T-helper 17 cell (primary cell): ENCODE measurements at regions not wholly inside any gene's neighbourhood (a gene's known extent, or its start where the extent isn't known, plus 50 kb on each side); places are given as distances from the start of the nearest gene placed in this dataset.

Experiments
- ATAC-seq: fragments of 150-1000 bp; cut with Tn5 transposase; 2 replicates; pipeline ENCODE4 v1.10.0; 2021; ENCODE audit warnings: mild to moderate bottlenecking, moderate library complexity
- DNase-seq, 3 donors: peaks; one replicate each; pipeline versions ENCODE4 v3.0.0 to v3.0.0-alpha.2; 2020 to 2021
- H3K9me3 ChIP-seq: one replicate; pipeline ENCODE4 v1.7.0; 2013; ENCODE audit warnings: low read length, mild to moderate bottlenecking; ENCODE audit not compliant: control insufficient read depth, poor library complexity, severe bottlenecking
- H3K27ac Mint-ChIP-seq: one replicate; pipeline ENCODE4 v1.8.0; 2022; ENCODE audit warnings: mild to moderate bottlenecking, moderate library complexity, mixed read lengths
- H3K27me3 Mint-ChIP-seq: one replicate; pipeline ENCODE4 v1.8.0; 2022; ENCODE audit warnings: mixed read lengths
- H3K36me3 Mint-ChIP-seq: one replicate; pipeline ENCODE4 v1.8.0; 2022; ENCODE audit warnings: low read depth, mixed read lengths
- H3K4me1 Mint-ChIP-seq: one replicate; pipeline ENCODE4 v1.8.0; 2022; ENCODE audit warnings: mild to moderate bottlenecking, mixed read lengths
- H3K4me3 Mint-ChIP-seq: one replicate; pipeline ENCODE4 v1.8.0; 2022; ENCODE audit warnings: mild to moderate bottlenecking, moderate library complexity, mixed read lengths

DNA sequence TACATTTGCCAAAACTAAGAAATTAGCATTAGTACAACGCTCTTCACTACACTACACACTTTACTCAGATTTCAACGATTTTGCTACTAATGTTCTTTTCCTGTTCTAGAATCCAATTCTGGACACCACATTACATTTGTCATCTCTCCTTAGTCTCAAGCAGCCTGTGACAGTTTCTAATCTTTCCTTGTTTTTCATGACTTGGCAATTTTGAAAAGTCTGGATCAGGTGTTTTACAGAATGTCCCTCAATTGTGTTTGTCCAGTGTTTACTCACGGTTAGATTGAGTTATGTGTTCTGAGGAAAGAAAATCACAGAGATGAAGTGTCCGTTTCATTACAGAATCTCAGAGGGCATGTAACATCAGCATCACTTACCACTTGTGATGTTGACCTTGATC, 372.6 kb downstream of the TFAP2A start:
- H3K9me3 ChIP-seq, result no peaks in the 10 kb centered on the region
- ATAC-seq (no peak), DNase-seq (no peak)
- Mint-ChIP-seq H3K36me3 (no peaks in the 10 kb centered on the region), H3K4me3 (no peak overlapping the region), H3K27me3 (no peaks in the 10 kb centered on the region), H3K27ac (no peak overlapping the region), H3K4me1 (no peaks in the 10 kb centered on the region)

DNA sequence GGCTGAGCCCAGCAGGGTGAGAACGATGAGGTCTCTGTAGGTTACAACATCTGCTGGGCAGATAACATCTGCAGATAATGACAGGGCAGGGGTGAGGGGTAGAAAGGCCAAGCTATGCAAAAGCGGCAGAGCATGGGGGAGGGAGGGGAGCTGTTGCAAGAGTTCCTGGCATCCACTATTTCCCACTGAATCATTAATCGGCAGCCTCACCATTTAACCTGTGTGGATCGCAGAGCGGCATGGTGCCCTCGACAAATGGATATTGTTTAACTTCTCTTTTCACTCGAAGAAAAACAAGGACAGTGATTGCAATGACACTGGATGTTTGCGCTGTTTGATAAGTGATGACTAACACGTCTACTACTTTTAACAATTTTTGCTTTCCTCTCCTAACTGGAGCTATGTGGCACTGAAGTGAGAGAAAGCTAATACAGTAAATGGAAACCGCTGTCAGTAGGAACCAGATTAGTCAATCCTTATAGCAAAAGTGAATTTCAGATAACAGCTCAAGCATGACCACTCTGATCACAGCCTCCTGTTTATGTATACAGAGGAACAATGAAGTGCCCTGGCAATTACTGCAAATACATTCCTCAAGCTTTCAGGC, 381.5 kb downstream of the TFAP2A start:
- no peak for ATAC-seq
- Mint-ChIP-seq H3K27me3 (no peaks in the 10 kb centered on the region), H3K36me3 (no peaks in the 10 kb centered on the region), H3K4me3 (no peak overlapping the region), H3K27ac (no peak overlapping the region), H3K4me1 (no peaks in the 10 kb centered on the region)
- no peaks in the 10 kb centered on the region for H3K9me3 ChIP-seq
- DNase-seq, result no peak

DNA sequence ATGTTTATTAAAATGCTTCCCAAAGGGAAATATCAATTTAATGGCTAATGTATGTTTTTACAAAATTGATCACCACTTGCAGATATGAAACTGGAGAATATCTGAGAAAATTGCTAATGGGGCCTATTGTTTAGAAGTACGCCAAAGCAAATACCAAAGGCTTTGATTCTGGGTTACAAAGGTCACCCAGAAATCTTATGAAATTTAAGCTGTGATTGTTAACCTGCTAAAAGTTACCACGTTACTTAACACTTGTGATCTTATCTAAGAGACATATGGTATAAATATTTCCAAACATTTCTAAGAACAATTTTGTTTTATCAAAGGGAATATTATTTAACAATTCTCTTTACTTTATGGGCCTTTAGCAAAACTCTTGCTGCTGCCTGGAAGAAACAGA, 383.3 kb downstream of the TFAP2A start:
- ATAC-seq (no peak), DNase-seq (no peak)
- no peaks in the 10 kb centered on the region for H3K4me1 Mint-ChIP-seq
- H3K27me3 Mint-ChIP-seq, result no peaks in the 10 kb centered on the region
- no peak overlapping the region for H3K27ac Mint-ChIP-seq
- H3K4me3 Mint-ChIP-seq, result no peak overlapping the region
- H3K9me3 ChIP-seq, result no peaks in the 10 kb centered on the region
- no peaks in the 10 kb centered on the region for H3K36me3 Mint-ChIP-seq

DNA sequence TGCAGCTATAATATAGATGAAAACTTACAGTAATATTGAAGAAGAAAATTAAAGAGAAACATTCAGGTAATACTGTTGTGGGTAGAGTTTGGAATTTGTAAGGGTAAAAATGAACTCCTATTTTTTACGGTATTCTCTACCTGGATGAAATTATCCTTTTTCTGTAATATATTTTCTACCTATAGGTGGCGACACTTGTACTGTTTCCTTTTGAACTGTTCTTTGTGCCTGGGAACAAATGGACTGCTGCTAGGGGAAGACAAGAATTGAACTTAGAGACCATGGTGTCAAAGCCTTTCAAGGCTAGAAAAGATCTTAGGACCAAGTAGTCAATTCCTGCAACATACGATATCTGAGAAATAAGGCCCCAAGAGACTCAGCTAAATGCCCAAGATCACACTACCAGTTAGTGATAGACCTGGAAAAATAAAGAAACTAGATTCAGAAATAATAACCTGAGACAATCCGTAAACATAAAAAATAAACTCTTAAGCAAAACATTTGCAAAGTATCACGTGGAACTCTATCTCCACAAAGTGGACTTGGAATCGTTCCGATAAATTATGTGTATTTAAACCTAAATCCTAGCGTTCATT, 383.8 kb downstream of the TFAP2A start:
- Mint-ChIP-seq H3K4me3 (no peak overlapping the region), H3K36me3 (no peaks in the 10 kb centered on the region), H3K27ac (no peak overlapping the region), H3K27me3 (no peaks in the 10 kb centered on the region), H3K4me1 (no peaks in the 10 kb centered on the region)
- H3K9me3 ChIP-seq, result no peaks in the 10 kb centered on the region
- ATAC-seq, result no peak
- no peak for DNase-seq

DNA sequence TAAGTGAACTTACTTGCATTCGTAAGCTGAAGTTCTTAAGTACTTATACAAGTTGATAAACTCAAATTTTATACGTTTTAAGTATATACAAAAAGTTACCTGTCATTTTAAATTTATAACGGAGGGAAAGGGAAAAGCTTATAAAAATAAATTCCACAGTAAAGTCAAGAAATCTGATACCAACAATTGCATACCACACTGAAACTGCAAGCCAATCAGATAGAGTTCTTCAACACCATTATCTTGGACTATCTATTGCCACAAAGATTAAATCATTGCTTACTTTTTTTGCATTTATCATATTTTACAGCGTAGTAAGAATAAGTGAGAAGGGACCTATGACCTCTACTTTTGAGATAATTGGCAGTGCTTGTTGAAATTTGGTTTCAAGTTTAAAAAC, 386.7 kb downstream of the TFAP2A start:
- H3K9me3 ChIP-seq, result no peaks in the 10 kb centered on the region
- Mint-ChIP-seq H3K36me3 (no peaks in the 10 kb centered on the region), H3K4me1 (no peaks in the 10 kb centered on the region), H3K27me3 (no peaks in the 10 kb centered on the region), H3K27ac (no peak overlapping the region), H3K4me3 (no peak overlapping the region)
- ATAC-seq (no peak), DNase-seq (no peak)

DNA sequence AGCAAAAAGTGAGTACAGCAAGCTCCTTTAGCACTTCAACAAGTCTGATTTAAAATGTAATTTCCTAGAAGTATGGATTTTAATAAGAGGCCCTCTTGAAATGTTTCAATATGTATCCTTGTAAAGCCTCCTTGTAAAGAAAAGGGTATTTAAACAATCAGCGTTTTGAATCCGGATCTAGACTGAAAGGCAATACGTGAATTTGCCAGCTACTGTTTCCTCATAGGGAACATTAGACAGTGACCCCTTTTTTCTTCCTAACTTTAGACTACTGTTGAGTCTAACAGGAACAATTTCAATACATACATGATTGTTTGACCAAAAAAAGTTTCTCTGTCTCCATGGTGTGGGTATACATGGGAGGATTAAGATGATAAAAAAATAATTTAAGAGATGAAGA, 395.0 kb downstream of the TFAP2A start:
- H3K4me3 Mint-ChIP-seq, result no peak overlapping the region
- no peaks in the 10 kb centered on the region for H3K9me3 ChIP-seq
- no peaks in the 10 kb centered on the region for H3K27me3 Mint-ChIP-seq

DNA sequence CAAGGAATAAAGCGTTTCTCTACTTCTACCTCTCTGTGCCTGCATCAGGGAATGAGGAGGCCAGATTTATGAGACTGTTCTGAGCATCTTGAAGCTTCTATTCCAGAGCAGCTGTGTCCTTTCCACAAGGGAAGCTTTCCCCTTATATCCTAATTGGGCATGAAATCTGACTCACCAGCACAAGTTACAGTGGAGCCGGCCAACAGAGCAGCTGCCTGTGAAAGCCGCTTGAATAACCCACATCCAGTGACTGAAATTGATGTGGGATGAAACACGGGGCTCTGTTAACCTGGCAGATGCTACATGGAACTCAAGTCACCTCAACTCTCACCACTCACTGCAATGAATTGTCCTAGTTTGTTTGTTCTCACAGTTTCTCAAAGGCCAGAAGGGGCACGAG, 400.3 kb downstream of the TFAP2A start:
- Mint-ChIP-seq H3K4me1 (no peaks in the 10 kb centered on the region), H3K27me3 (no peaks in the 10 kb centered on the region), H3K36me3 (no peaks in the 10 kb centered on the region), H3K27ac (no peak overlapping the region), H3K4me3 (no peak overlapping the region)
- H3K9me3 ChIP-seq, result no peaks in the 10 kb centered on the region
- DNase-seq (no peak), ATAC-seq (no peak)

More for the DNA sequence above, 395.0 kb downstream of the TFAP2A start:
- H3K4me1 Mint-ChIP-seq, result no peaks in the 10 kb centered on the region
- no peaks in the 10 kb centered on the region for H3K36me3 Mint-ChIP-seq
- ATAC-seq (no peak), DNase-seq (no peak)
- no peak overlapping the region for H3K27ac Mint-ChIP-seq

DNA sequence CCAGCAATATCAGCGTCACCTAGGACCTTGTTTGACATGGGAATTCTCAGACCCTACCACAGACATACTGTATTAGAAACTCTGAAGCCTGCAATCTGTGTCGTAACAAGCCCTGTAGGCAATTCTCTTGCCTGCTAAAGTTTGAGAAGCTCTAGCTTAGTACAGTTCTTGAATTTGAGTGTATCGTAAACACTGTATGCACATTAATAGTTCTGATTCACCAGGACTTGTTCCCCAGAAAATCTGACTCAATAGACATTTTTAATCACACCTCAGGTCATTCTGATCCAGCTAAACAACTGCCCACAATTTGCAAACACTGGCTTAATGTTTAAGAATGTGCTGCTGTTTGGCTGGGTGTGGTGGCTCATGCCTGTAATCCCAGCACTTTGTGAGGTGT, 414.3 kb downstream of the TFAP2A start:
- no peaks in the 10 kb centered on the region for H3K36me3 Mint-ChIP-seq
- ATAC-seq, result no peak

DNA sequence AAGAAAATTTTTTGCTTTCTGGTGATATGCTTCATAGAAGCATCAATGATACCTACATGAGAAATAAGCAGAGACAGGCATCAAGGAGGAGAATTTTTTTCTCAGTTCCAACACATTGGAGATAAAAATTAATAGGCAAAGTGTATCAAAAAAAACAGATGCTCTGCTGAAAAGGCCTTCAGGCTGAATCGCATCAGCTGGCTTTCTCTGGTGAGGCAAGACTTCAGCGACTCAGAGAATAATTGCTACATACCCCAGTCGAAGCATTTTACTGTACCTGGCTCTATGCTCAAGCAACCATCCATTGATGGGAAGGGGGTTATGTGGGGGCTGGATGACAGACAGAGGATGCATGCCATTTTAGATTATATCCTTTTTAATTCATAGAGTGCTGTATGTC, 415.1 kb downstream of the TFAP2A start:
- no peaks in the 10 kb centered on the region for H3K36me3 Mint-ChIP-seq
- ATAC-seq, result no peak
- no peaks in the 10 kb centered on the region for H3K4me1 Mint-ChIP-seq

More for the DNA sequence above, 414.3 kb downstream of the TFAP2A start:
- Mint-ChIP-seq H3K27ac (no peak overlapping the region), H3K4me3 (no peak overlapping the region), H3K4me1 (no peaks in the 10 kb centered on the region), H3K27me3 (no peaks in the 10 kb centered on the region)
- H3K9me3 ChIP-seq, result no peaks in the 10 kb centered on the region
- DNase-seq, result no peak

DNA sequence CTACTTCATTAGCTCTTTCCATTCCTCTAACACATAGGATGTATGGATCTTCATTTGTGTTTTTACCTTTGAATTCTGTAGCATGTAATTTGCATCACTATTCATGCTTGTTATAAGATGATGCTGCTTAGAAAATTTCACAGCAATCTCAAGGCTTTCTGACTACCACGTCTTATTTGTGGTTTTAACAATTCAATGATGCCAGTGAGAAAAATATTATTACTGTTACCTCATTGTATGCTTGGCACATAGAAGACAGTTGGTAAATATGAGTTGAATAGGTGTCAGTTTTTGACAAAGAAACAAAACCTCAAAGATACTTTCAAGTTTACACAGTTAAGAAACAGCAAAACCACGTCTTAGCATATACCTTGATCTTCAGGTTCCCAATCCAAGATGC, 428.6 kb downstream of the TFAP2A start:
- H3K27me3 Mint-ChIP-seq, result no peaks in the 10 kb centered on the region
- H3K27ac Mint-ChIP-seq, result no peak overlapping the region
- no peak overlapping the region for H3K4me3 Mint-ChIP-seq
- H3K9me3 ChIP-seq, result no peaks in the 10 kb centered on the region
- DNase-seq (no peak), ATAC-seq (no peak)
- H3K4me1 Mint-ChIP-seq, result no peaks in the 10 kb centered on the region
- H3K36me3 Mint-ChIP-seq, result no peaks in the 10 kb centered on the region

More for the DNA sequence above, 415.1 kb downstream of the TFAP2A start:
- Mint-ChIP-seq H3K27ac (no peak overlapping the region), H3K4me3 (no peak overlapping the region), H3K27me3 (no peaks in the 10 kb centered on the region)
- no peaks in the 10 kb centered on the region for H3K9me3 ChIP-seq
- DNase-seq, result no peak

DNA sequence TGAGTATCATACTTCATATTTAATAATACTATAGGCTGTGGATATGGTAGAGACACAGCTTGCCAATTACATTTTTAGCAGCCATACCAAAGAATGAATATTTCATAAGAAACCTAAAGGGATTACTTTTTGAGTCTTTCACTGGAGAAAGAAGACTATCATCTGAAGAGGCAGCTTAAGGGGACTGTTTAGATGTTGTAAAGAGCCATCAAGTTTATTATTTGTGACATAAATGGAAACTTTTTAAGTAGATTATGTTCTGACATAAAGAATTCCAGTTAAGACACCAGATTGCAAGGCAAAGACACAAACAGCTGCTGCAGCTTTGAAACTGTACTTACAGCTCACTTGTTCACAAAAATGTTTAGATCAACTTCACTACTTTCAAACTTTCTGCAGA, 429.4 kb downstream of the TFAP2A start:
- Mint-ChIP-seq H3K27me3 (no peaks in the 10 kb centered on the region), H3K4me1 (no peaks in the 10 kb centered on the region), H3K36me3 (no peaks in the 10 kb centered on the region), H3K27ac (no peak overlapping the region), H3K4me3 (no peak overlapping the region)
- DNase-seq (no peak), ATAC-seq (no peak)
- H3K9me3 ChIP-seq, result no peaks in the 10 kb centered on the region

DNA sequence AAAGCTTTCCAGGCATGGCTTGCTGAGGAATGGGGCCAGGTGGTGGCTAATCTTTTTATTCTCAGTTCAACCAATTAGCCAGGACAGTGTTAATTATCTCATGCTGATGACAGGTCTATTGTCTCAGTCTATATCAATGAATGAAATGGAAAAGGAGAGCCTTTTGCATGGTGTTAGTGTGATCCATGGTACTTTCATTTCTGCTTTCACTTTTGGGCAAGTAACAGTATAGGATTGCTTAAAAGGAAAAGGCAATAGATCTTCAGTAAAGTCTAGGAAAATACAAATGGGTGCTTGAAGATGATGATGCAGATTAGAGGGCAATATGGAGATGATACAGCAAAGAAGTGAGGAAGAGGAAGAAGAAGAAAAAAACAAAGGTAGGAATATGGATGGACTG, 430.3 kb downstream of the TFAP2A start:
- Mint-ChIP-seq H3K27ac (no peak overlapping the region), H3K36me3 (no peaks in the 10 kb centered on the region), H3K27me3 (no peaks in the 10 kb centered on the region), H3K4me1 (no peaks in the 10 kb centered on the region), H3K4me3 (no peak overlapping the region)
- no peak for ATAC-seq
- DNase-seq, result no peak
- H3K9me3 ChIP-seq, result no peaks in the 10 kb centered on the region

DNA sequence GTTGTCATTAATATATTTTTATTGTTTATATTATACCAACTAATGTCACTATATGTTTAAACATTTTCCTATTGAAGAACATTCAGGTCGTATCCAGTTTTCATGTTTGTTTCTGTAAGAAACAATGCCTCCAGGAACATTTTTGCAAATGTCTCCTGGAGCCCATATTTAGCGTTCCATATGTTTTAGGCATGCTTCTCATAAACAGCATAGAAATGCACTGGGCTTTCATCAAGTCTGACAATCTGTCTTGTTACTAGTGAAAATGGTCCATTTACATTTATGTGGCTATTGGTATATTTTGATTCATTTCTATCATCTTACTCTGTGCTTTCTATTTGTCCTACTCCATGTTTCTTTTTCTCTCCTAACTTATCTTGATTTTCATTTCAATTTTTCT, 431.7 kb downstream of the TFAP2A start:
- no peaks in the 10 kb centered on the region for H3K9me3 ChIP-seq
- Mint-ChIP-seq H3K27ac (no peak overlapping the region), H3K4me1 (no peaks in the 10 kb centered on the region), H3K4me3 (no peak overlapping the region), H3K36me3 (no peaks in the 10 kb centered on the region), H3K27me3 (no peaks in the 10 kb centered on the region)
- ATAC-seq (no peak), DNase-seq (no peak)

DNA sequence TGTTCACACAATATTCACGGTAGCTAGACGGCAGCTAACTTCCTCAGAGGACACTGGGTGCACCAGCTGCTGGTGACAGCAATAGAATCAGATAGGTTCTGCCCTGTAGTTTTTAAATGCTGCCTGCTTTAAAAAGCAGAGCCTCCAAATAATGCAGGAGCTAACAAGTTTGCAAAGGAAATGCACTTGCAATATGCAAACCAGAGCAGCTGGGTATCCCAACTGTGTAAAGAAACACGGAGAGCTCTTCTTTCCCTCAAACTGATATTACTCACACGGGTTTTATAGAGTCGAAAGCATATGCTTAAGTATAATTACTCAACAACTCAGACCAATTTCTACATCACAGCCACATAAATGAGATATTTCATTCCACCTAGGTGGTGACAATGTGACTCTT, 432.7 kb downstream of the TFAP2A start:
- Mint-ChIP-seq H3K36me3 (no peaks in the 10 kb centered on the region), H3K4me3 (no peak overlapping the region), H3K27ac (no peak overlapping the region), H3K27me3 (no peaks in the 10 kb centered on the region), H3K4me1 (no peaks in the 10 kb centered on the region)
- no peak for ATAC-seq
- DNase-seq, result no peak
- no peaks in the 10 kb centered on the region for H3K9me3 ChIP-seq
